Amniotic epithelial cell (primary cell): ENCODE measurements at regions not wholly inside any gene's neighbourhood (a gene's known extent, or its start where the extent isn't known, plus 50 kb on each side); places are given as distances from the start of the nearest gene placed in this dataset.

Source experiments
- DNase-seq: peaks from one replicate; pipeline ENCODE4 v3.0.0-alpha.2; 2010; ENCODE audit warnings: low read depth

DNA sequence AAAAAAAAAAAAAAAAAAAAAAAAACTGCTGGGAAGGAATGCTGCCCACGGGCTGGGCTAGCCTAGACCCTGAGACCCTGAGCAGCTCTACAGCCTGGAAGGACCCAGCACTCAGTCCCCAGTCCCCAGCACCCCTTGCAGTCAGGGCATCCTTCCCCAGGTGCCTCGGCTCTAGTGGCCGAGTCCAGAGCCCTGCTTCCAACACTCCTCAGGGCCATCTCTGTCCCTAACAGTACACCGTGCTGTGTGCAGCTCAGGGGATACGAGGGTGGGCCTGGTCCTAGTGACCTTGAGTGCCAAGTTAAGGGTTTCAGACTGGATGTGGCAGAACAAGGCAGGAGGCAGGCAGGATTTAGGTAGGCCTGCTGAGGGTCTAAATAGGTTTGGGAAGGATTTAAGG is 50.2 kb upstream of the LRP8 start:
- DNase-seq: no peak

DNA sequence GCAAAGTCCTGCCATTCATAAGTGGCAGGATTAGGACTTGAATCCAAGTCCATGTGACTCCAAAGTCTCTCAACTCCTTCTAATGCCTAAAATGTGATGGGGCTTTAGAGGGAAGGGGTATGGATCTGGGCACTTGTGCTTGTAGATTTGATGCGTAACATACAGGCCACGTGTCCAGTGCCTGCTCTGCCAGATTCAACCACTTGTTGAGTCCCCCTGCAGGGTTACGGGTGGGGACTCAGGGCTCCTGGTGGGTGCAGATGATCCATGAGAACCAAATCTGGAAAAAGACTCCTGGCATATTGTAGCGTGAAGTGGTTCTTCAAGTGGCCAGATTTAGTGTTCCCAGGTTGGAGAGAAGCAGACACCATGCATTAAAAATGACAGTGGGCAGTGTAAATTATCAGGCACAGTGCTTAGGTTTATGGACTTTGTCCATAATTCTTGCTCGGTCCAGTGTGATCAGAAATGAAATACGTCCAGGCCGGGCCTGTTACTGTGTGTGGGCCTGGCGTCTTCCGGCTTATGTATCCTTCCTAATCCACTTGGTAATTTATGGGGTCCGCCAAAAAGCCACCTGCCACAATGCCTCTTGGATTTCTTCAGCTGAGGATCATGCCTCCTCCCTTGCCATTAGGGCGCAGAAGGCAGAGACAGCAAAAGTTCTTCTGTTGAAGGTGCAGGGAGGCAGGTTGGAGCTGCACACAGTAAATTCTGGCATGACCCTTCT is 51.2 kb upstream of the LRP8 start:
- no peak for DNase-seq

DNA sequence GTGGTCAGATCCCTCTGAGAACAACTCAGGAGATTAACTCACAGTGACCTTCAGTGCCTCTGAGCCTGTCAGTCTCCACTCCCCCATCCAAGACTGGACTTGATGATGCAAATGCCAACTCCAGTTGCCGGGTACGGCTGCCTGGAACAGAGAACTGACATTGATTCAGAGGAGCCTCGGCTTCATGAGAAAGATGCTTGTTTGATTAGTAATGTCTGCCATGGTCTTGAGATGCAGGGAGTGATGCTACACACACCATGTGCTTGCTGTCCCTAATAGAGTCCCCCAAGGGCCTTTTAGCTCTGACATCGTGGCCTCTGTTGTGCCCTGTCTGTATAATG is 51.8 kb upstream of the LRP8 start:
- peak; percentile 57 for DNase-seq

GRCh38 chr1:53380296-53380695 is 52.4 kb upstream of the LRP8 start:
- DNase-seq: peak; percentile 9

DNA sequence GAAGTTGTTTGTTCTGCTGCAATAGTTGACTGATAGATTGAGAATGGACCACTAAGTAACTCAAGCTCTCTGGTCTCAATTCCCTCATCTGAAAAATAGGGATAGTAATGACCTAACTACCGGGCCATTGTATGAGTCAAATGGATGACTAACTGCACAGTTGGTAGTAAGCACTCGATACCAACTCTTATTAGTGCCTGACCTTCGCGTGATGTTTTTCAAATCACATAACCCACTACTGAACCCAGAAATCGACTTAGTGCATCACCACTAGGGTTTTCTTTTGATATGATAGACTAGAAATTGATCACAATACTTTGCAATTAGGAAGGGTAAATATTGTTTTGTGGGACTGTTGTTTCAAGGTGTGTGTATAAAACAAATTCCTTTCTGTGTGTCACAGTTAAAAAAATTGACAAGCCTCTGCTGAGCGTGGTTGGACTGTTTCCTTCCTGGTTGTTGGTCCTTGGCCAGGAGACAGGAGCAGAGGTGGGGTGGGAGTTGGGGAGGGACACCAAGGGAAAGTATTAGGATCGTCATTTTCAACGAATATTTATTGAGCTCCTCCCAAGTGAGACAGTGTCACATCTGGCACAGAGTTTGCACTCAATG is 54.0 kb upstream of the LRP8 start:
- peak; percentile 36 for DNase-seq

DNA sequence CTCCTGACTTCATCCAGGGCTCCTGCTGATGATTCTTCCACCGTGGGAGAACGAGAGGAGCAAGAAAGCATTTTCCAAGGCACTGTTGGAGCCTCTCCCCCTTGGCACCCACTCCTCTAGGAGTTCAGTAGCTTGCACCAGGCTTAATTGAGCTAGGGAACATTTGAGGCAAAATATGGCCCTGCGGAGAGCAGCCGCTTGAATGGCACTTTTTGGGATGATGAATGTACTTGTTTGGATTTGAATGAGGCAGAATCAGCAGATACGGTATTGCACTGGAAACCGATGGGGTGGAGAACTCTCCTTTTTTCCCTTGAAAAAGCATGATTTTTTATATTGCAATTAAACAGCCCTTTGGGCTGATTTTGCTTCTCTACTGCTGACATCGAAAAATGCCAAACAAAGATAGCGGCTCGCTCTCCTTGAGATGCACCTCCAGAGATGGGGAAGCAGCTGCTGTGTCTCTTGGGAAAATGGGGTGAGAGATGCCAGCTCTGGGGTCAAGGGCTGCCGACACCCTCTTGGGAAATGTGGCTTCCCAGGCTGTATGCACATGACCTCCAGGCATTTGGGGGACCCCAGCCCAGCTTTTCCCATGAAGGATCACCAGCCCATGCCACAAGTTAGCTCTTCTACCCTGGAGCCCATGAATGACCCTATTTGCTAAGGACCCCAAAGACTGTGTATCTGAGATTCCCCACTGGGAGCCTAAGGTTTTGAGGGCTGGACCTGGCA is 55.4 kb upstream of the LRP8 start:
- no peak for DNase-seq

- DNase-seq: no peak
These were observed 56.9 kb upstream of the LRP8 start for GRCh38 chr1:53384796-53385195.

DNA sequence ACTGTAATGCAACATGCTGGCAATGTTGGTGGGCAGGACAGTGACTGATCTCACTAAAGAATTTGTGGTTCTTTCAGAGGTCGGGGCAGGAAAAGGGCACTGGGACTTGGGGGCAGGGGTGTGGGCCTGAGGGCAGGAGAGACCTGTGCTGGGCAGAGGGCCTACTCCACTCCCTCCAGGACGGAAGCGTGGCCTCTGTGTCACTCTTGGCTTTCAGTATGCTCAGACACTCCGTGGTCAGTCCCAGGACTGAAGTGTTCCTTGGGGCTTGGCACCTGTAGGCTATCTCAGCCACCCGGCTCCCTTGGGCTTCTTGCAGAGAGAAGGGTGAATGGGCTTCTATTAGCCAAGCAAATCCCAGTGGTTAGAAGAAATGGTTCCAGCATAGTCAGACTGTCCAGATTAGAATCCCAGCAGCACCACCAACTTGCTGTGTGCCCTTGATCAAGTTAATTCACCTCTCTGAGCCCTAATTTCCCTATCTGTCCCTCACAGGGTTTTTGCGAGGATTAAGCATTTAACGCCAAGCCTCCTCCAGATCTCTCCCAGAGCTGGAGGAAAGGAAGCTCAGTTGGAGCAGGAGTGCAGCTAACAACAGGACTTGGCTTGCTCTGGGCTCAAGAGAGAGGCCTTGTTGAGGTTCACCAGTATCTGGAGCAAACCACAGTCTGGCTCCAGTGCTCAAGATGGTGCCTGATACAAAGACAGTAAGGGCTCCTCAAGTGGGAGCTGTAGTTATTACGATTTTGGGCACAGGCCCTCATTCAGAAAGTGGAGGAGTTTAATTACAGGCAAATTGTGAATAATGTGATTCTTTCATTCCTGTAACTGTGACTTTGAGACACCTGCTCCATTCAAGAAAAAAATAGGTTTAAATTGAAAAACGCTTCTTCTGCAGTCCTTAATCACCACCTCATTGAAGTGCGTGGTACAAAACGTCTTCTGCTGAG is 57.7 kb upstream of the LRP8 start:
- no peak for DNase-seq

DNA sequence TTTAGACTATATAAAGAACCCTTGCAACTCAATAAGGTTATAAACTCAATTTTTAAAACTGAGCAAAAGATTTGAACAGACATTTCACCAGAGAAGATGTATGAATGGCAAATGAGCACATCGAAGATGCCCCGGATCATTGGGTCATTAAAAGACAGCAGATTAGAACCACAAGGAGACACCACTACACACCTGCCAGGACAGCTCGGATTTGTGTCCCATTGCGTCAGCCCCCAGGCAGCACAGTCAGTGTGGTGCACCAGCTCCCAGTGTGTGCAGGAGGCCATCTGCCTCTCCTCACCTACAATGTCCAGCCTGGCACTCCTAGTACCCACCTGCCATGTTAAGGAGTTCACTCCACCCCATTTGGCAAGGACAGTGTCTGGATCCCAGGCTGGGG is 61.1 kb upstream of the LRP8 start:
- no peak for DNase-seq

DNA sequence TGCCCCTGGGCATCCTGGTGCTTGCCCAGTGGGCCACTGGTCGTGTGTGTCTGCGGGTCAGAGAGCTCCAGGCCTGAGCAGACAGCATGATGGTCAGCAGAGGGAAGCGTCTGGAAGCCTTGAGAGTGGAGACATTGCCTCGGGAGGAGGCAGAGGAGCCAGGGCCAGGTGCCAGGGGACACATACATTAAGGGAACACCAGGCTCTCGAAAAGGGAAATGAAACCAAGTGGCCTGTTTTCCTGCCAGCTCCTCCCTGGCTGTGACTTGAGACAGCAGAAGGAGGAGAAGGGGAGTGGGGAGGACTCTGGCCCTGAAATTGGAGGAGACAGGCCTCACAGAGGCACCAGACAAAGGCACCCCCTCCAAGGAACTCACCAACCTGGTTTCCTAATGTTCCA is 62.4 kb upstream of the LRP8 start:
- no peak for DNase-seq

DNA sequence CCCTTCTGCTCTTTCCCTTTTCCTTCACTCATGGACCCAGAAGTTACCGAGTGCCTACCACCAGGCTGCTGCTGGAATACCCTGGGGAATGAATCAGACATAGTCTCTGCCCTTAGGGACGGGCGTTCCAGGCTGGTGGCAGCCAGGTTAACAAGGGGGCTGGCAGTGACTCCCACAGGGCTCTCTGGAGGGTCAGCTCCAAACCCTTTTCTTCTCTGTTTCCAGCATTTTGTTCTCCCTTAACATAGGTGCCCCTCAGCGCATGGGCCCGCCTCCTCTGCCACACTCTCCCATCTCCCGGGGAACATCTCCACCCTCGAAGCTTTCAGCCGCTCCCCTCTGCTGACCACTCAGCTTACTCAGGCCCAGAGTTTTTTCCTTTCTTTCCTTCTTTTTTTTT is 62.9 kb upstream of the LRP8 start:
- DNase-seq: no peak

- no peak for DNase-seq
These were observed 63.4 kb upstream of the LRP8 start for GRCh38 chr1:53391296-53391695.

GRCh38 chr1:53391982-53392381 is 64.1 kb upstream of the LRP8 start:
- no peak for DNase-seq

DNA sequence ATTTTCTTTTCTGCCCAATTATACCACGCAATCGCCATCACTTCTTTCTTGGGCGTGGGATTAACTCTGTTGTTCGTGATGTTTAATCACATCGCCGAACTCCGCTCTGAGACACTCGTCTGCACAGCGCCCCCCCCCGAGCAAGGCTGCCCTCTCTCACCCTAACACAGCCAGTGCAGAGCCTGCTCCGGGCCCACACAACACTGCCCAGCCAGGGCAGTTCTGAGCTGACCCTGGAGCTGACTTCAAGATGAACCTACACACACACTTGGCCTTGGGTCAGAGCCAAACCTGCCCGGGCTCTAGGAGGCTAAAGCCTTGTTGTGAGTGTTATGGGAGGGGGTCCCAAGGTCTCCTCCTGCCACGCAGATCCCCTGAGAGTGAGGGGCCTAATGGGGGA is 64.6 kb upstream of the LRP8 start:
- no peak for DNase-seq

GRCh38 chr1:53393325-53393792 is 65.5 kb upstream of the LRP8 start:
- peak; percentile 36 for DNase-seq

GRCh38 chr1:53394306-53394705 is 64.9 kb upstream of the DMRTB1 start:
- DNase-seq: no peak

- DNase-seq: no peak
These were observed 63.5 kb upstream of the DMRTB1 start for GRCh38 chr1:53395671-53396215.

GRCh38 chr1:53396573-53397268 is 62.5 kb upstream of the DMRTB1 start:
- DNase-seq: no peak

DNA sequence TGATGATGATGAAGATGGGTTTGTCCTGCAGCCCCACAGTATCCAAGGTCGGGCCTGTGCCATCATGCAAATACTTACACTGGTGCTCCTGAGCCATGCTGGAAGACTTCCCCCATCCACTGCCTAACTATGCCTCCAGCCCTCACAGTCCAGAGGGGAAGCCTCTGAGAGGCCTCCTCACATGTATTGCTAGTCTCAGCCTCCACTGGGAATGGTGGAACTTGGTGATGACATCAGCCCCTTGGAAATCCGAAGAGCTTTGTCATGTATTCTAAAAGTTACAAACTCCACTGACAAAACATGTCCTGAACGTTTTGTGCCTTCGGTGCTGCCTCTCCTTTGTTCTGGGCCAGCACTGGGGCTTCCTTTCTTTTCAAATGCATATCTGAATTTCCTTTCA is 61.1 kb upstream of the DMRTB1 start:
- DNase-seq: no peak

DNA sequence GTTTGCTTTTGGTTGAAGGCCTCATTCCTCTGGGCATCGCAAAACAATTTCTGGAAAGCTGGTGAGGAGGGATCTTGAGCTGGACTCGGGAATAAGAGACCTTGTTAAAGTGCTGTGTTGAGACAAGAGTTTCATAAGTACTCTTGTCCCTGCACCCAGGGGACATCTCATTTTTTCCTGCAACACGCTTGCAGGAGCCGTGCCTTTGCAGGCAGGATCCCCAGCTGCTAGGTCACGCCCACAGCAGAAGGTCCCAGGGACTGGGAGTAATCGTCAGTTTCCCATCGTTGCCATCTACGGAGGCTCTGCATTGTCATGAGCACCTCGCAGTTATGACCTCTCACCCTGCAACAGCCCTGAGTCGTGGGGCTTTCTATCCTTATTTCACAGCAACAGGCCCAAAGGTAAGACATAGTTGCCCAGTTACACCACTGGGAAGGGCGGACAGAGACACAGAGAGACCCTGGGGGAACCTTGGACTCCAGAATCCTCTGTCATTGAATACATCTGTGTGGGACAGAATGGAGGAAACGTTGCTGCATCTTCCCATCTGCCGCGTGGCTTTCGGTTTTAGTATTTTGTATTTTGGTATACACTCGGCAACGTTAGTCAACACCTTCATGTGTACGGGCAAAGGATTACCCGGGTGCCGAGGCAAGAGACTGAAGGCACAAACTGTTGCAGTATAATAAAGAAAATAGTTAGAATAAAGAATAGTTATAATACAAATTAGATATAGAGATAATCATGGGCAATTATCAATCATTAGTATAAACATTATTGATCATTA is 60.4 kb upstream of the DMRTB1 start:
- no peak for DNase-seq
